ENCODE measurements at regions not wholly inside any gene's neighbourhood (a gene's known extent, or its start where the extent isn't known, plus 50 kb on each side); places are given as distances from the start of the nearest gene placed in this dataset.

GRCh38 chr2:134195341-134195740, 58.5 kb upstream of the MGAT5 start:
- no peaks in the 10 kb centered on the region for H3K9me2 ChIP-seq (replicated peaks; ENCODE audit: control insufficient read depth, low read length)
- TF ChIP-seq CTCF (IDR thresholded peaks at IDR 0.05; ENCODE audit: low read depth, low read length, poor library complexity, severe bottlenecking) (no peak), EZH2phosphoT487 (IDR thresholded peaks at IDR 0.05; ENCODE audit: borderline replicate concordance, low read length) (no peak)
- H3K27ac ChIP-seq (ENCODE audit: low read depth, low read length), result no peak overlapping the region
- peaks cover 9% of the 10 kb centered on the region for H4K20me1 ChIP-seq (ENCODE audit: control insufficient read depth, insufficient read depth, low read depth, low read length)
- H3F3A ChIP-seq (ENCODE audit: control insufficient read depth, insufficient read depth), result no peaks in the 10 kb centered on the region
- H3K9me3 ChIP-seq (ENCODE audit: control insufficient read depth, insufficient read depth, low read length), result no peaks in the 10 kb centered on the region; the same call in 1 of the 2 replicates
- H3K4me1 ChIP-seq (ENCODE audit: control insufficient read depth, low read length), result peaks cover 11% of the 10 kb centered on the region
- peaks cover 91% of the 10 kb centered on the region for H3K79me2 ChIP-seq (ENCODE audit: control insufficient read depth, low read length)
- H3K36me3 ChIP-seq (ENCODE audit: control insufficient read depth, low read length), result no peaks in the 10 kb centered on the region
- H3K27me3 ChIP-seq (ENCODE audit: control insufficient read depth, low read length), result no peaks in the 10 kb centered on the region
- H3K4me2 ChIP-seq (ENCODE audit: low read length), result no peak overlapping the region
- H3K4me3 ChIP-seq (ENCODE audit: low read length), result no peak overlapping the region

- no peaks in the 10 kb centered on the region for H3F3A ChIP-seq (ENCODE audit: control insufficient read depth, insufficient read depth)
- no peaks in the 10 kb centered on the region for H3K9me3 ChIP-seq (ENCODE audit: control insufficient read depth, insufficient read depth, low read length)
- H3K4me1 ChIP-seq (ENCODE audit: control insufficient read depth, low read length), result peaks cover 11% of the 10 kb centered on the region
- H3K27me3 ChIP-seq (ENCODE audit: control insufficient read depth, low read length), result no peaks in the 10 kb centered on the region
- no peak overlapping the region for H3K27ac ChIP-seq (ENCODE audit: low read depth, low read length)
- H3K9me2 ChIP-seq (replicated peaks; ENCODE audit: control insufficient read depth, low read length), result no peaks in the 10 kb centered on the region
- TF ChIP-seq EZH2phosphoT487 (IDR thresholded peaks at IDR 0.05; ENCODE audit: borderline replicate concordance, low read length), result no peak
- no peak for TF ChIP-seq CTCF (IDR thresholded peaks at IDR 0.05; ENCODE audit: low read depth, low read length, poor library complexity, severe bottlenecking)
- no peak overlapping the region for H3K4me3 ChIP-seq (ENCODE audit: low read length)
- no peak overlapping the region for H3K4me2 ChIP-seq (ENCODE audit: low read length)
- peaks cover 89% of the 10 kb centered on the region for H3K79me2 ChIP-seq (ENCODE audit: control insufficient read depth, low read length)
- H4K20me1 ChIP-seq (ENCODE audit: control insufficient read depth, insufficient read depth, low read depth, low read length), result peaks cover 9% of the 10 kb centered on the region
- no peaks in the 10 kb centered on the region for H3K36me3 ChIP-seq (ENCODE audit: control insufficient read depth, low read length)
These were observed 56.4 kb upstream of the MGAT5 start for GRCh38 chr2:134197445-134197844.

GRCh38 chr2:134198006-134198634, 55.8 kb upstream of the MGAT5 start:
- Histone ChIP-seq H3K4me1 (ENCODE audit: control insufficient read depth, low read length) (peaks cover 11% of the 10 kb centered on the region), H3K79me2 (ENCODE audit: control insufficient read depth, low read length) (peaks cover 95% of the 10 kb centered on the region), H3K27ac (ENCODE audit: low read depth, low read length) (no peak overlapping the region), H3K9me2 (replicated peaks; ENCODE audit: control insufficient read depth, low read length) (no peaks in the 10 kb centered on the region), H3K27me3 (ENCODE audit: control insufficient read depth, low read length) (no peaks in the 10 kb centered on the region), H3K4me3 (ENCODE audit: low read length) (no peak overlapping the region), H3F3A (ENCODE audit: control insufficient read depth, insufficient read depth) (no peaks in the 10 kb centered on the region), H3K4me2 (ENCODE audit: low read length) (no peak overlapping the region), H3K36me3 (ENCODE audit: control insufficient read depth, low read length) (no peaks in the 10 kb centered on the region), H3K9me3 (ENCODE audit: control insufficient read depth, insufficient read depth, low read length) (no peaks in the 10 kb centered on the region), H4K20me1 (ENCODE audit: control insufficient read depth, insufficient read depth, low read depth, low read length) (peaks cover 9% of the 10 kb centered on the region)
- TF ChIP-seq CTCF (IDR thresholded peaks at IDR 0.05; ENCODE audit: low read depth, low read length, poor library complexity, severe bottlenecking) (no peak), EZH2phosphoT487 (IDR thresholded peaks at IDR 0.05; ENCODE audit: borderline replicate concordance, low read length) (no peak)

Data from DOHH2 (cell line).